ENCODE measurements at regions not wholly inside any gene's neighbourhood (a gene's known extent, or its start where the extent isn't known, plus 50 kb on each side); places are given as distances from the start of the nearest gene placed in this dataset.
"Not testable (repeated sequence)": the region's sequence is repeated elsewhere in the genome, so short reads cannot be mapped to it uniquely, and the experiment has no call there.

- DNase-seq, result no peak
Measured at GRCh38 chr11:112310848-112311247, 50.2 kb upstream of the PLET1 start.

- DNase-seq, result no peak
Measured at GRCh38 chr11:112315057-112315720, 54.5 kb upstream of the PLET1 start.

- no peak for DNase-seq
Measured at GRCh38 chr11:112315861-112316739, 55.4 kb upstream of the PLET1 start.

DNA sequence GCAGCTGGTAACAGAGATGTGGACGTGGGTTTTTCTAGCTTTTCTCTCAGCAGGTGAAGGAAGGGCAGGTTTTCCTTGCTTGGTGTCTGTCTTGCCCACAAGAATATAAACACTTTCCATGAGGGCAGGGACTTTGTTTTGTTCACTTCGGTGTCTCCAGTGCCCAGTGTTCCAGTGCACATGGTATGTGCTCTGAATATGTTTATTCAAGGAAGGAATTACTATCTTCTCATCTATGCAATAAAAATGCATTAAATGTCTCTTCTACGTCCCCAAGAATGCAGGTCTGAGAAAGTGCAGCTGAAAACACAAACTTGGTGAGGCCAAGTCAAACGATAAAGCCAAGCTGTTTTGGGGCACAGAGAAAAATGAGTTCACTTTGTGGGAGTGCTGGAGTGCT lies 56.3 kb upstream of the PLET1 start:
- DNase-seq, result no peak

DNA sequence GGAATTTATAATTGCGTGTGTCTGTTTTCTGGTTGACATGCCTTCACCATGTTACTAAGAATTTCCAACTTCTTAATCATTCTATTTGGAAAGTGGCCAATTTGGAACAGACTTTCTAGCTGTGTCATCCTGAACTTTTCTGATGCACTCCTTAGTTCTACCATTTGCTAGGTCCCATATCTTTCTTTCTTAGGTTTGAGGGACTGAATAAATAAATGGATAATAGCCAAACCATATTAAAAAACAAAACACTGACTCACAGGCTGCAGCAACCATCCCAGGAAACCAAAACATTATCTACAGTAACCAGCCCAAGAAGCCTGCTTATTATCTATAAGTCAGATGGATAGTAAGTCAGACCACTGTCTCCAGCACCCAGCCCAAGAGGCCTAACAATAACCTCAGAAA lies 57.5 kb upstream of the PLET1 start:
- DNase-seq, result no peak

DNA sequence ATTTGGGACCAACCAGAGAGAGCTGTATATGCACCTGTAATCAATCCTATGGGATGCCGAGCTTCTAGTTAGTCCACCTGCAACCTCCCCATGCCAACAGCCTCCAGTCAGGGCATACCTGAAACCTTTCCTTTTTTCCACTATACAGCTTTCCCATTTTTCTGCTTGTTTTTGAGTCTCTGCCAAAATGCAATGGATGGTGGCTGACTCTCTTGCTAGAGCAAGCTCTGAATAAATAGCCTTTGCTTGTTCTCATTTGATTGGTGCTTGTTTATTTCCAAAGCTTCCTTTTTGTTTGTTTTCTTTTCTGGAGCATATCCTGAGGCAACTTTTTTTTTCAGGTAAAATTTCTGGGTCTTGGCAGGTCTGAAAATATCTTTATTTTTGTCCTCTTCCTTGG lies 58.0 kb upstream of the PLET1 start:
- DNase-seq, result no peak

DNA sequence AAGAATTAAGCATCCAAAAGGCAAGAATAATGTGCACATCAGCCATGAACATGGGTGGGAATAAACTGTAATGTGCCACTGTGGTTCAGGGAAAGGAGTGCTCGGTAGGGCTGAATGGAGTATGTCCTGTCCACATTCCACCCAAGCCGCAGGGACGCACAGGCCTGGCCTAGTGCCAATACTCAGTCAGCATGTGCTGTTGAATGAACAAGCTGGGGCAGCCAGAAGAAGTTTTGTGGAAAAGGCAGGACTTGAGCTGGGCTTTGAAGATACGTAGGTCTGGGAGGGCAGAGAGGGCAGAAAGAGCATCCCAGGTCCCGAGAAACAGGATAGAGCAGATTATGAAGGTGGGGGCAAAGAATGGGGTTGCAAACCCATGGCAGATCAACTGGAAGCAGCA lies 60.0 kb upstream of the PLET1 start:
- no peak for DNase-seq

DNA sequence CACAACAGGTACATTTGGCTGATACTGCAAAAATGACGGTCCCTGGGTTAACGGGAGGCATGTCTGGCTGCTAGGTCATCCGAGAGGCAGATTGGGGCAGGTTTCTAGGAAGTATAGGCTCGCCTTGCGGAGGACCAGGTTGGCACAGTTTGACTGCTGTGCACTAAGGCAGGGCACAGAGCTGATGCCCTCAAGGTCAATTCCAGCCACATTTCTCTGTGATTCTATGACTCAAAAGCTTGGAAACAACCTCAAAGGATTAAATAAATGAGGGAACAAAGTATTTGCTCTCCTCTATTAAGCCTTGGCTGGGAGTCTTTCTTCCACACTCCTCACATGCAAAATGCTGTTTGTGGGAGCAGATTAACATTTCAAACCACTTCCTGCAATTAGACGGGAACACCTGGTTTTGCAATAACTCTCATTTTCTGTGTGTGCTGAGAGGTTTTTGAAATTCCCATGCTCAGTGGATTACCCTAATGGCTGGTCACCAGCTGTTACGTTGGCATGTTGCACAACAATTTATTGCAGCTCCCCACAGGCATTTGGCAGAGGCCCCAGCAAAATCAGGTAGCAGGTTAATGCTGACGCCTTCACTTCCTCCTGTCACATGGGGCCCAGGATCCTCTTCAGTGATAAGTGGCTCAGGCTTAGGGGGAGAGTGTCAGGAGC lies 61.0 kb upstream of the PLET1 start:
- no peak for DNase-seq

GRCh38 chr11:112322173-112322790 lies 61.6 kb upstream of the PLET1 start:
- no peak for DNase-seq

DNA sequence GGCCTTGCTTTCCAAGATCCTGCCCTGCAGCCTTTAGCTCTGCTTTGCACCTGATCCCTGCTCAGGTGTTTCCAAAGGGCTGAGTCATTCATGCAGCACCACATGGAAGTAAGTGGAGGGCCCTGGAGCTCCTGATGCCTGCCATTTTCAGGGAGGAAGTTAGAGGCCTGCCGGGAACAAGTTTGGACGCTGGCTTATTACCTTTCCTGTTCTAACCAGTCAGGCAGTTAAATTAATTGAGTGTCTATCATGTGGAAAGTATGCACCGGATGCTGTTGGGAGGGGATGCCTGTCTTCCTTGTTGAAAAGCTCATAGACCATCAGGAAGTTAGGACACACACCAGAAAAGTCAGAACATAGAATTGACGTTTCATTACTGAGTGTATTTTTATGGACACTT lies 73.7 kb upstream of the PLET1 start:
- DNase-seq, result no peak

DNA sequence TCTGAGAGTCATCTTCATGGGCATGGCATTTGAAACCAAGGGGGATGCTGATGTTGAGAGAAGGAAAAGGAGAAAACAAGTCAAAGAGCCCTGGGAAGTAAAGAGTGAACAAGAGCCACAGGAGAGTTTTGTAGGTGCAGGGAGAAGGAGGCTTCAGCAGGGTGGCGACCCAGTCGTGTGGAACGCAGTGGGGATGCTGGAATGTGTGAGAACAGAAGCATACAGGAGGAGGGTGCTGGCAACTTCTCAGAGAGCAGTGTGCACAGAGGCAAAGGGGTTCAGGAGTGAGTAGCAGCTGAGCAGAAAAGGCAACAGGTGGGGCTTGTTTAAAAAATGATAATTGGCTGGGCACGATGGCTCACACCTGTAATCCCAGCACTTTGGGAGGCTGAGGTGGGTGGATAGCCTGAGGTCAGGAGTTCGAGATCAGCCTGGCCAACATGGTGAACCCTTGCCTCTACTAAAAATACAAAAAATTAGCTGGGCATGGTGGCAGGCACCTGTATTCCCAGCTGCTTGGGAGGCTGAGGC lies 75.8 kb upstream of the PLET1 start:
- no peak for DNase-seq

DNA sequence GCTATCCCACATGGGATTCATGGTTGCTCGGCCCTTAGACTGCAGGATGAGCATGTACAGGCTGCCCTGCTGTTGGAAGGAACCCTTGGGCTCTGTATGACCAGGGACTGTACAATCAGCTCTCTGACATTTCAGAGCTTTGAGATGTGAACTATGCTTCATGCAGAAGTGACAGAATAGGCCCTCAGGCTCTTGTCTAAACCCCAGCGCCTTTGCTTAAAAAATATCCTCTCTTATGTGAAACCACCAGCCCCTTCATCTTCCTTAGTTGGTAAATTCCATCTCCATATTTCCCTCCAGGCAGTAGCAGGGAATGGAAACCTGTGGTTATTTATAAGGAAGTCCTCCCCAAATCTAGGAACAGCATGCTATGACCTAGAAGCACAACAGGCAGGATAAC lies 78.9 kb upstream of the PLET1 start:
- no peak for DNase-seq

- DNase-seq, result no peak
Measured at GRCh38 chr11:112343368-112344039, 82.8 kb upstream of the PLET1 start.

DNA sequence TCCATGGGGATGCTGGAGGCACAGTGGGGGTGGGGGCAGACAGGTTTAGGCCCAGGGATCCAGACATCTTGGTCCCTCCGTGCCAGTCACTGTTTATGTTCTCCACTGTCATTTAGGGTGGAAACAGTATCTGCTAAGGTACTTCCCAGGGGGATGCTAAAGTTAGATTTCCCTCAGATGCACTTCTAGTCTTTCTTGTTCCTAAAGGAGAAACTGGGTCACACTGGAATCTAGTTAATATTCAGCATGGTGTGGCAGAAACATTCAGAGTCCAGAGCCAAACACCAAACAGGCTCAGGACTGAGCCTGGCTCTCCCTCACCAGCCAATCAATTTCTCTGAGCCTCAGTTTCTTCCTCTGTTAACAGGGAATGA lies 83.4 kb upstream of the PLET1 start:
- no peak for DNase-seq

DNA sequence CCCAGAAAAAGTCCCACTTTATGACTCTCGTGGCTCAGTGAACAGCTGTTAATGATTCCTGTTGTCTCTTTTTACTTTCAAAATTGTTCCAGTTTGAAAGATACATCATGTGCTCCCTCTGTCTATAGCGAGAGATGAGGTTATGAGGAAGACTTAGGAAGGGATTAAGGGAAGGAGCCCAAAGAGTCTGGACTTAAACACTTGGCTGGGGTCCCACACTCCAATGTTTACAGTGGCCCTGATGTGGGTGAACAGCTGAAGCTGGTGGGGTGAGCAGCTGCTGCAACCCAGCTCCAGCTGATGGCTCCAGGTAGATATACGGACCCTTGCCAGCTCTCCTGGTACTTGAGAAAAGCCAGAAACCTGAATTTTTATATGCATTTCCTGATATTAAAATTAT lies 84.5 kb upstream of the PLET1 start:
- no peak for DNase-seq

- DNase-seq, result no peak
Measured at GRCh38 chr11:112345706-112346105, 85.0 kb upstream of the PLET1 start.

DNA sequence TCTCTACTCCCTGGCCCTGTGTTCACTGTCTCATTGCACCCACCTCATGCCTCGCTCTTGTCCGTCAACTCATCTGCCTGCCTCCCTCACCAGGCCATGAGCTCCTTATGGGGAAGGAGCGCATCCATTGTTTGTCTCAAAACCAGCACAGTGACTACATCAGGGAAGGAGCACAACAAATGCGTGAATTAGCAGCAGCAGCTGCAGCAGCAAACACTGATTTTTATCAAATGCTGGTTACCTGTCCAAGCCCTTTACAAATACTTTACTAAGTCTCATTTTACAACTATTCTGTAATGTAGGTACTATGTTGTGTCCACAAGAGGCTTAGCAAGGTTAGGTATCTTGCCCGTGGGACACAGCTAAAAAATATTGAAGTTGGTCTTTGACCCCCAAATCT lies 85.9 kb upstream of the PLET1 start:
- no peak for DNase-seq

GRCh38 chr11:112348480-112349029 lies 87.9 kb upstream of the PLET1 start:
- no peak for DNase-seq

DNA sequence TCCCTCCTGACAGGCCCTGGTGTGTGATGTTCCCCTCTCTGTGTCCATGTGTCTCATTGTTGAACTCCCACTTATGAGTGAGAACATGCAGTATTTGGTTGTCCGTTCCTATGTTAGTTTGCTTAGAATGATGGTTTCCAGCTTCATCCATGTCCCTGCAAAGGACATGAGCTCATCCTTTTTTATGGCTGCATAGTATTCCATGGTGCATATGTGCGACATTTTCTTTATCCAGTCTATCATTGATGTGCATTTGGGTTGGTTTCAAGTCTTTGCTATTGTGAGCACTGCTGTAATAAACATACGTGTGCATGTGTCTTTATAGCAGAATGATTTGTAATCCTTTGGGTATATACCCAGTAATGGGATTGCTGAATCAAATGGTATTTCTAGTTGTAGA lies 90.8 kb upstream of the PLET1 start:
- DNase-seq, result not testable (repeated sequence)

DNA sequence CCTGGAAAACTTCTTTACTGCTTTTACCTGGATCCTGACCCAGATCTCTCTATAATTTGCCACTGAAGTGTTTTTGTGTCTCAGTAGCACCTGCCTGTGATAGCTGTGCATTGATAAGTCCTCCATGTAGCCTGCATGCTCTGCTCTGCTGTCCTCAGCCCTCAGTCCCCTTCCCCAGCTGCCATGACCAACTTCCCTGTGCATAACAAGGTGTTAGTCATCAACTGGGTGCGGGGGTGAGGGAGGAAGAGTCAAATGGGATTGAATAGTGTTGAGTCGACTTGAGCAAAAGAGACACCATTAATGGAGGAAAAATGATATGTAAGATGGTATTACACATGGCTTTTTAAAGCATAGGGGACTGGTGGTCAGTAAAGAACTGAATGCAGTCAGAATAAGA lies 92.2 kb upstream of the PLET1 start:
- DNase-seq, result no peak

DNA sequence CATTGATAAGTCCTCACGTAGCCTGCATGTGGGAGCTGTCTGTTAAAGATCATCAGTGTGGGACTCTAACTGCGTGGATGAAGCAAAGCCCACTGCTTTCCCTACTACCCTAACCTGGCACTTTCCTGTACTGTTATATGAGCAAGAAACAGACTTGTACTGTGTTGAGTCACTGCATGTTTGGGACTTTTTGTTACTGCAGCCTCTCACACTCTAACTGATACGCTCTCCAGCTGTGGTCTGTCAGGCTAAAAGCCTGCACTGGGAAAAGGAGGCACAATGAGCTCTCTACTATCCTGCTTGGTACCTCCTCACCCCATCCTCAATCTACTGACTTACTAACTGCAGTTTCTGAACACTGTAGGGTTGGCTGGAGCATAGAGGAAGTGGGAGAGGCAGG lies 93.7 kb upstream of the PLET1 start:
- DNase-seq, result no peak

GRCh38 chr11:112355726-112356125 lies 95.1 kb upstream of the PLET1 start:
- no peak for DNase-seq
